Hematopoietic multipotent progenitor cell treated with erythropoietin and hydrocortisone succinate and interleukin-3 and kit ligand, for 8 days (in vitro differentiated cells): ENCODE measurements at regions not wholly inside any gene's neighbourhood (a gene's known extent, or its start where the extent isn't known, plus 50 kb on each side); places are given as distances from the start of the nearest gene placed in this dataset.
"Not testable (repeated sequence)": the region's sequence is repeated elsewhere in the genome, so short reads cannot be mapped to it uniquely, and the experiment has no call there.

ENCODE experiments used
- DNase-seq: peaks from one replicate; pipeline ENCODE4 v3.0.0-alpha.2; 2015

GRCh38 chr13:57784633-57785032 lies 153.1 kb downstream of the PCDH17 start:
- DNase-seq = no peak

- DNase-seq = no peak
Observed at GRCh38 chr13:57787058-57787791, 155.7 kb downstream of the PCDH17 start.

DNA sequence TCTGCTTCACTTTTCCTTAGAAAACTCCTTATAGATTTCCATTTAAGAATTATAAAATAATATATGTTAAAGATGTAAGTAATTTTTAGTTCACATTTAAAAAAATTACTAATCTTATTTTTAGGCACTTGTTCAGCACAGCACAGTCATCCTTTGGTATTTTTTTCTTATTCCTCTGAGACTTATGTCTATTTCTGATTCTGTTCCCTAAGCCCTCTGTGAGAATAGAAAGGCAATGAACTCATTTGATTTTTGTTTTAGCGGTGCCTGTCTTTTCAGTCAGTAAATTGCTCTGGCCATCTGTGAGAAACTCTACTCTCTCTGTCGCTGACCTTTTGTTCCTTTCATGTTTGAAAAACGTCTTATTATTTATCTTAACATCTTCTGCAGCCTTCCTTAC lies 168.1 kb downstream of the PCDH17 start:
- DNase-seq = no peak

DNA sequence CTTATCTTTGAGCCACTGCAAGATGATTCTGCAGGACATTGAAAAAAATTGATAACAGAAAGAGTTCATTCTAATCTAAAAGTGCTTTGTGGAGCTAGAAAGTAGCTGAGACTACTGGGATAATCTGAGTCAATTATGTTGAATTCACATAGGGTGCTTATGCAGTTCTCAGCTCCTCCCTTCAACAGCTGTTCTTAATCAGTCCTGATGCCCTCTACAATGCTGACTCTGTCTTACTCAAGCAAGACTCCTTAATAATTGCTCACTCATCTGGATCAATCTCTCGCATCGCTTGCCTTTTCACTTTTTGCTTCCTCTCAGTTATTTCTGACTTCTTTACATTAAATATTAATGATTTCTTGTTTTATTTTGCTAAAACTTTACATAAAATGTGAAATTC lies 182.1 kb downstream of the PCDH17 start:
- no peak for DNase-seq

DNA sequence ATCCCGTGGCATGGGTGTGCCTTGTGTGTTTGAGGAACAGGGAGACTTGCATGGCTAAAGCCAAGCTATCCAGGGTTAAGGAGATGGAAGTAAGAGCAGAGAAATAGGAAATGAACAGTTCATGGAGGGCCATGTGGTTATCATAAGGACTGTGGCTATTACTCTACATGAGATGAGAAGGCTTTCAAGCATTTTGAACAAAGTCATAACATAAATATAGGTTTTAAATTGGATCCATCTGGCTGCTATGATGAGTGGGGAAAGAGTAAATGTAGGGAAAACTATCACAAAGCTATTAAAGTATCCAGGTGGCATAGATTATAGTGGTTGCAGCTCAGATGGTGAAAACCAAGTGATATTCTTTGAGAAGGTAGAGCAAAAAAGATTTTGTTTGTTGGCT lies 184.1 kb downstream of the PCDH17 start:
- no peak for DNase-seq

DNA sequence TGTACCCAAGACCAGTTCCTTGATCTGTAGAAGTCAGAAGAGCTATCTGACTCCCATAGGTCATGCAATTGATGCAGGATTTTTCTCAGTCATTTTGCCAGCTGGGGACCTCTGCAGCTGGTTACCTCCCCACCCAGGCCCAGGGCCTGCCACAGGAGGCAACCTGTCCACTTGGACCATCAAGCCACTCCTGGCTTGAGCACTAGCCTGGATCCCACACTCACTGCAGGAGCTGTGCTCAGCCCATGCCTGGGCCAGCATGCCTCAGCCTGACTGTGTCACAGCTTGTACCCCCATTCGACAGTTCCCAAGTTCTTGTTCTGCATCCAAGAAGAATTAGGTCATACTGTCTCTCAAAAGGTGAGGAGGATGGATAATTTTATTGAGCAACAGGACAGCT lies 189.4 kb downstream of the PCDH17 start:
- DNase-seq = no peak

- no peak for DNase-seq
Observed at GRCh38 chr13:57823704-57824103, 192.2 kb downstream of the PCDH17 start.

GRCh38 chr13:57824121-57824520 lies 192.6 kb downstream of the PCDH17 start:
- DNase-seq = no peak

DNA sequence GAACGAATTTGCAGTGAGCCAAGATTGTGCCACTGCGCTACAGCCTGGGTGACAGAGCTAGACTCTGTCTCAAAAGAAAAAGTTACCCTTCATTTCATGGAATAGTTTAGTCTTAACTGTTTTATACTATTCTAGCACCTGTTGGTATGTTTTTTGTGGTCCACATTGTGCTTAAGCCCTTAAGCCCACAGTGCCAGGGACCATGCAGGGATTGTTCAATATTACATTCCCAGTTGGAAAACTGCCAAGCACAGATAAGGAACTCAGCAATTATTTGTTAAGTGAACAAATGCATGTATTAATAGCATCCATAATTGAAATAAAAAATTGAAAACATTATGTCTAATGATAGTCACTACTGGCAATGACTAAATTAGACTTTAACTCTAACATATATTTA lies 193.5 kb downstream of the PCDH17 start:
- no peak for DNase-seq

DNA sequence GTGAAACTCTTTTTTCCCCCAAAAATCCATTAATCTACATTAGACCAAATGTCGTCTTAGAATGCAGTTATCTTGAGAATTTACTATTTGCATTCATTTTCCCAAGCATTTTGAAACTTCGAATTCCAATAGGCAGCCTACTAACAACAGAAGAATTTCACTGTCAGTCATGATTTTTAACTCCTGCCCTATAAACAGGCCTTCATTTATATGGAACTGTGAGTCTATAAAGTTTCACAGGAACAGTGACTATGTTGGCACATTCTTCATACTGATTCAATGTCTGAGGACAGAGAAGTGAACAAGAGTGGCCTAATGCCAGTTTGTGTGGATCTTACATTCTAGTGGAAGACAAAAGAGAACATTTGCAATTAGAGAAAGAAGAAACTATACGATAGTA lies 198.0 kb downstream of the PCDH17 start:
- no peak for DNase-seq

GRCh38 chr13:57832187-57832586 lies 200.6 kb downstream of the PCDH17 start:
- no peak for DNase-seq

DNA sequence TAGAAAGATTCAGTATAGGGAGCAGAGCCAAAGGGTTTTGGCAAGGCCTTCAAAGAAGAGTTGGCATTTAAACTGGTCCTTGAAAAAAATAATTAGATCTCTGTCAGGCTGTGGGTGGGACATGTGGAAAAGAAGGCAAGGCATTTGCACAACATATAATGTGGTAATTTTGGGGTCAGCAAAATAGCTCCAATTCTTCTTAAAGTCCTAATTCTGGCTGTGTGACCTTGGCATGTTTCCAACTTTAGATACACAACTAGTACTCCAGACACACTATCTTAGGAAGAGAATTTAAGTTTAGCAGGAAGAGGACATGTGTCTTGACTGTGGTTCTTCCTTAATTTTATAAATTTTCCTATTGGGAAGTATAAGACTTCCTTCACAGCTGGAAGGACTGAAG lies 206.3 kb downstream of the PCDH17 start:
- no peak for DNase-seq

- DNase-seq = no peak
Observed at GRCh38 chr13:57843521-57843920, 212.0 kb downstream of the PCDH17 start.

- no peak for DNase-seq
Observed at GRCh38 chr13:57846600-57847173, 215.1 kb downstream of the PCDH17 start.

DNA sequence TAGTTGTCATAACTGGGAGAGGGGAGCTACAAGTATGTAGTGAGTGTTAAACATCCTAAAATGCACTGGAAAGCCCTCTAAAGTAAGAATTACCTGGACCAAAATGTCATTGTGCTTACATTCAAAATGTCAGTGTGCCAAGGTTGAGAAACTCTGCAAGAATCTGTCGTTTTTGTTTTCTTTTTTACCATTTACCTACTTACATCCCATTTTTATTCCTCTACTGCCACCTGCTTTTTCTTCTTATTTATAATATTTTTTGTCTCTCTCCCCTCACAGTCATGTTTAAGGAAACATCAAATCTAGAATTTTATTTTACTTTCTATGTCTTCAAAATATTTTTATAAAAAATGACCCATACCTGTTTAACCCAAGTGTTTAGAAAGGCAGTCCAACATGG lies 226.4 kb downstream of the PCDH17 start:
- no peak for DNase-seq

- no peak for DNase-seq
Observed at GRCh38 chr13:57858376-57858775, 226.8 kb downstream of the PCDH17 start.

GRCh38 chr13:57862879-57863278 lies 231.3 kb downstream of the PCDH17 start:
- DNase-seq = no peak

DNA sequence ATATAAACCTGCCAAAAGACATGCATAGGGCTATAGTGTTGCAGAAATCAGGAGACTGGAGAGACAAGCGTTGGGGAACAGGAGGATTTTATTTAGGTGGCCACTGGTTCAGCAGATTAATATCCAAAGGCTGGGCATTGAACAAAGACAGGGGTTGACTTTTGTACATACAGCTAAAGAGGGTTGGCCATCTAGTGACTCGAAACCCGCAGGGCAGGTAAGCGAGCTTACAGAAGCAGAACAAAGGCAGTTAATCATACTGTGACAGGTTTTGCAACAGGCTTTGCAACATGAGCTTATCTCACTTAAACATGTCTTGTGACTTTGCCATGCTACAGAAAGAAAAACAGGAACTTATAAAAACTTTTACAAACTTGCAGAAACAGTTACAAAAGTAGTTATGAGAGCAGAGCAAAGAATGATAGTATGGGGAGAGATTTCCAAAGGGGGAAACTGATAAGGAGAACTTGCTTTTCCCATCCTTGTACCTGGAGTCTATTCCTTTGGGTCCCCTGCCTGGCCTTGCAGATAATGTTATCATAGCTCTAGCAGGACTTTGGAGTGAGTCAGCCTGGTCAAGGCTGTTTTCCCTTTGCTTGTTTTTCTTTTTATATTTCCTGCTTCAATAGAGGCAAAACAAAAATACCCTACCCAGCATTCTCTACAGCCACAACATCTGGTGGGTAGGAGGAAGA lies 234.2 kb downstream of the PCDH17 start:
- DNase-seq = peak; percentile 71

DNA sequence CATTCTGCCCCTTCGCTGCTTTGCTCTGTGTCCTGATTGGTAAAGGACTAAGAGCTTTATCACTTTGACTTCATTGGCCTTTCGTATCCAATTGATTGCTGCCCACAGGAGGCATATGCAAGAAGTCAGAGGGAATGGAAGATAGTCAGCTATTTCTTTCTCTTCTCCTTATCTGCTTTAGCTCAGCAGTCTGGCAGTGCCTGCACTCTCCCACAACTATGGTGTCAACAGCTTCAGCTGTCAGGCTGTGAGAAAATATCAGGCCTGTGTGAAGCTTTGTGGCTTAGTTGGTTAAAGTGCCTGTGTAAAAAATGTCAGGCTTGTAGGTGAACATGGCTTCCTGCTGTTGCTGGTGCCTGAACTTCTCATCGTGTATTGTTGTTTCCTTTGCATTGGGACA lies 243.0 kb downstream of the PCDH17 start:
- DNase-seq = peak; percentile 71

- no peak for DNase-seq
Observed at GRCh38 chr13:57877601-57878000, 246.1 kb downstream of the PCDH17 start.

DNA sequence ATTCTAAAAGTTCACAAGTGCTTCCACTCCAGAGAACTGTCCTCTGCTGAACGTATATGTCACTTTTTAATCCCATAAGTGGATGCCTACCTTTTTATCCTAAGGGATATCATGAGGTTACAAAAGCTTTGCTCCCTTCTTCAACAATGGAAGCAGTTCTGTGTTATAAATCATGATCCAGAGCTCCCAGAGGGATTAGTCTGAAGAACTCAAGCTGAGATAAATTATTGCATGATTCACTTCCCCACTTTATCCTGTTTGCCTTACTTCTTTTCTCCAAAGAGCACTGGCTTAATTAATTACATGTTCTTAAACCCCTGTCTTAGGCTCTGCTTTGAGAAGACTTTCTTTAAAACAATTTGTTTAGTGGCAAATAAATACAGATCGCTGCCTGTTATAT lies 246.7 kb downstream of the PCDH17 start:
- DNase-seq = no peak

GRCh38 chr13:57897225-57897624 lies 265.7 kb downstream of the PCDH17 start:
- DNase-seq = no peak

- DNase-seq = no peak
Observed at GRCh38 chr13:57899096-57899495, 267.6 kb downstream of the PCDH17 start.

GRCh38 chr13:57909833-57910232 lies 278.3 kb downstream of the PCDH17 start:
- DNase-seq = not testable (repeated sequence)
